ENCODE measurements at regions not wholly inside any gene's neighbourhood (a gene's known extent, or its start where the extent isn't known, plus 50 kb on each side); places are given as distances from the start of the nearest gene placed in this dataset.

- no peaks in the 10 kb centered on the region for H3K4me1 Mint-ChIP-seq
- H3K36me3 Mint-ChIP-seq: no peaks in the 10 kb centered on the region
- no peak overlapping the region for H3K4me3 Mint-ChIP-seq
- no peaks in the 10 kb centered on the region for H3K27me3 Mint-ChIP-seq
- CTCF ChIA-PET: no interaction called here
- no peak for DNase-seq
- H3K27ac Mint-ChIP-seq: no peak overlapping the region
- H3K9me3 Mint-ChIP-seq: no peaks in the 10 kb centered on the region
Observed at GRCh38 chr7:8906396-8907075, 473.1 kb downstream of the NXPH1 start.

GRCh38 chr7:8908889-8909288 lies 475.5 kb downstream of the NXPH1 start:
- CTCF ChIA-PET: no interaction called here
- no peak for DNase-seq
- H3K9me3 Mint-ChIP-seq: no peaks in the 10 kb centered on the region
- no peak overlapping the region for H3K4me3 Mint-ChIP-seq
- no peaks in the 10 kb centered on the region for H3K27me3 Mint-ChIP-seq
- H3K27ac Mint-ChIP-seq: no peak overlapping the region
- H3K36me3 Mint-ChIP-seq: no peaks in the 10 kb centered on the region
- no peaks in the 10 kb centered on the region for H3K4me1 Mint-ChIP-seq

GRCh38 chr7:8913682-8914081 lies 480.3 kb downstream of the NXPH1 start:
- H3K4me1 Mint-ChIP-seq: no peaks in the 10 kb centered on the region
- CTCF ChIA-PET: no interaction called here
- H3K27me3 Mint-ChIP-seq: no peaks in the 10 kb centered on the region
- no peak overlapping the region for H3K4me3 Mint-ChIP-seq
- no peak overlapping the region for H3K27ac Mint-ChIP-seq
- no peaks in the 10 kb centered on the region for H3K36me3 Mint-ChIP-seq
- peaks cover 7% of the 10 kb centered on the region for H3K9me3 Mint-ChIP-seq
- no peak for DNase-seq

GRCh38 chr7:8921807-8922206 lies 488.4 kb downstream of the NXPH1 start:
- H3K27ac Mint-ChIP-seq: no peak overlapping the region
- peaks cover 10% of the 10 kb centered on the region for H3K9me3 Mint-ChIP-seq
- no peak for DNase-seq
- CTCF ChIA-PET: no interaction called here
- no peaks in the 10 kb centered on the region for H3K36me3 Mint-ChIP-seq
- H3K27me3 Mint-ChIP-seq: no peaks in the 10 kb centered on the region
- H3K4me3 Mint-ChIP-seq: no peak overlapping the region
- H3K4me1 Mint-ChIP-seq: no peaks in the 10 kb centered on the region

- Mint-ChIP-seq H3K27ac (no peak overlapping the region), H3K4me3 (no peak overlapping the region), H3K9me3 (peaks cover 11% of the 10 kb centered on the region), H3K4me1 (no peaks in the 10 kb centered on the region), H3K36me3 (no peaks in the 10 kb centered on the region), H3K27me3 (no peaks in the 10 kb centered on the region)
- no peak for DNase-seq
- CTCF ChIA-PET: no interaction called here
Observed at GRCh38 chr7:8922726-8923125, 489.3 kb downstream of the NXPH1 start.

- no peak for DNase-seq
- Mint-ChIP-seq H3K4me3 (no peak overlapping the region), H3K36me3 (no peaks in the 10 kb centered on the region), H3K27ac (no peak overlapping the region), H3K4me1 (no peaks in the 10 kb centered on the region), H3K27me3 (no peaks in the 10 kb centered on the region), H3K9me3 (peaks cover 11% of the 10 kb centered on the region)
- CTCF ChIA-PET: no interaction called here
Observed at GRCh38 chr7:8923164-8923806, 489.9 kb downstream of the NXPH1 start.

GRCh38 chr7:8931906-8932646 lies 498.7 kb downstream of the NXPH1 start:
- Mint-ChIP-seq H3K27ac (no peak overlapping the region), H3K36me3 (no peaks in the 10 kb centered on the region), H3K4me1 (no peaks in the 10 kb centered on the region), H3K9me3 (peaks cover 4% of the 10 kb centered on the region), H3K27me3 (no peaks in the 10 kb centered on the region), H3K4me3 (no peak overlapping the region)
- CTCF ChIA-PET: no interaction called here
- no peak for DNase-seq

GRCh38 chr7:8932751-8933150 lies 499.3 kb downstream of the NXPH1 start:
- no peak overlapping the region for H3K4me3 Mint-ChIP-seq
- H3K9me3 Mint-ChIP-seq: peaks cover 4% of the 10 kb centered on the region
- no peaks in the 10 kb centered on the region for H3K36me3 Mint-ChIP-seq
- no peak for DNase-seq
- H3K27ac Mint-ChIP-seq: no peak overlapping the region
- no peaks in the 10 kb centered on the region for H3K4me1 Mint-ChIP-seq
- no peaks in the 10 kb centered on the region for H3K27me3 Mint-ChIP-seq
- CTCF ChIA-PET: no interaction called here

GRCh38 chr7:8937204-8937603 lies 503.8 kb downstream of the NXPH1 start:
- Mint-ChIP-seq H3K9me3 (peaks cover 22% of the 10 kb centered on the region), H3K27ac (no peak overlapping the region), H3K36me3 (no peaks in the 10 kb centered on the region), H3K27me3 (no peaks in the 10 kb centered on the region), H3K4me1 (no peaks in the 10 kb centered on the region), H3K4me3 (no peak overlapping the region)
- CTCF ChIA-PET: no interaction called here
- DNase-seq: no peak

- no peaks in the 10 kb centered on the region for H3K27me3 Mint-ChIP-seq
- no peaks in the 10 kb centered on the region for H3K36me3 Mint-ChIP-seq
- DNase-seq: no peak
- CTCF ChIA-PET: interaction anchor here (0.7 kb wide), 1 partner anchor 547 kb away, joined by 3 read pairs; no protein-coding TSS in a partner anchor
- peaks cover 23% of the 10 kb centered on the region for H3K9me3 Mint-ChIP-seq
- H3K4me3 Mint-ChIP-seq: no peak overlapping the region
- no peaks in the 10 kb centered on the region for H3K4me1 Mint-ChIP-seq
- no peak overlapping the region for H3K27ac Mint-ChIP-seq
Observed at GRCh38 chr7:8938044-8938805, 504.8 kb downstream of the NXPH1 start.

- Mint-ChIP-seq H3K9me3 (peaks cover 23% of the 10 kb centered on the region), H3K36me3 (no peaks in the 10 kb centered on the region), H3K4me3 (no peak overlapping the region), H3K27me3 (no peaks in the 10 kb centered on the region), H3K27ac (no peak overlapping the region), H3K4me1 (no peaks in the 10 kb centered on the region)
- no peak for DNase-seq
- CTCF ChIA-PET: no interaction called here
Observed at GRCh38 chr7:8939446-8939845, 506.0 kb downstream of the NXPH1 start.

- no peaks in the 10 kb centered on the region for H3K36me3 Mint-ChIP-seq
- no peaks in the 10 kb centered on the region for H3K4me1 Mint-ChIP-seq
- CTCF ChIA-PET: no interaction called here
- DNase-seq: no peak
- H3K9me3 Mint-ChIP-seq: peaks cover 7% of the 10 kb centered on the region
- no peaks in the 10 kb centered on the region for H3K27me3 Mint-ChIP-seq
- no peak overlapping the region for H3K4me3 Mint-ChIP-seq
- no peak overlapping the region for H3K27ac Mint-ChIP-seq
Observed at GRCh38 chr7:8963722-8964121, 530.3 kb downstream of the NXPH1 start.

GRCh38 chr7:8965177-8965576 lies 531.8 kb downstream of the NXPH1 start:
- Mint-ChIP-seq H3K4me3 (no peak overlapping the region), H3K9me3 (peaks cover 7% of the 10 kb centered on the region), H3K4me1 (no peaks in the 10 kb centered on the region), H3K27me3 (no peaks in the 10 kb centered on the region), H3K27ac (no peak overlapping the region), H3K36me3 (no peaks in the 10 kb centered on the region)
- CTCF ChIA-PET: no interaction called here
- no peak for DNase-seq

- no peaks in the 10 kb centered on the region for H3K4me1 Mint-ChIP-seq
- no peak for DNase-seq
- no peaks in the 10 kb centered on the region for H3K9me3 Mint-ChIP-seq
- H3K36me3 Mint-ChIP-seq: no peaks in the 10 kb centered on the region
- no peak overlapping the region for H3K27ac Mint-ChIP-seq
- CTCF ChIA-PET: no interaction called here
- no peaks in the 10 kb centered on the region for H3K27me3 Mint-ChIP-seq
- no peak overlapping the region for H3K4me3 Mint-ChIP-seq
Observed at GRCh38 chr7:8973601-8974000, 540.2 kb downstream of the NXPH1 start.
